CD14-positive monocyte (primary cell): ENCODE measurements at regions not wholly inside any gene's neighbourhood (a gene's known extent, or its start where the extent isn't known, plus 50 kb on each side); places are given as distances from the start of the nearest gene placed in this dataset.

Source experiments
- DNase-seq, 3 donors: peaks; one replicate each; pipeline ENCODE4 v3.0.0-alpha.2; 2011 to 2022
- H2AFZ ChIP-seq: 2 replicates; pipeline ENCODE4 v1.6.0; 2012; ENCODE audit warnings: mild to moderate bottlenecking, low read depth, low read length, inconsistent platforms; ENCODE audit not compliant: insufficient read depth, poor library complexity, severe bottlenecking
- H3K27ac ChIP-seq, 2 donors: 1 replicate in 1 of 2; 2 replicates in 1 of 2; pipeline ENCODE4 v1.5.1; 2012 to 2013; ENCODE audit warnings: low read length in 2 of 2, control low read depth in 1 of 2, inconsistent platforms in 1 of 2, low read depth in 1 of 2, mild to moderate bottlenecking in 1 of 2
- H3K27me3 ChIP-seq, 2 donors: one replicate each; pipeline versions ENCODE4 v1.6.0 to v1.6.1; 2011 to 2013; ENCODE audit warnings: low read length in 2 of 2; ENCODE audit not compliant: control insufficient read depth in 2 of 2, insufficient read depth in 2 of 2
- H3K36me3 ChIP-seq, 2 donors: replicated peaks in 1 of 2; 1 replicate in 1 of 2; 2 replicates in 1 of 2; pipeline versions ENCODE4 v1.5.1 to v1.6.1; 2012 to 2013; ENCODE audit warnings: low read length in 2 of 2, control low read depth in 1 of 2, inconsistent platforms in 1 of 2, mild to moderate bottlenecking in 1 of 2; ENCODE audit not compliant: insufficient read depth in 2 of 2, control insufficient read depth in 1 of 2
- H3K4me1 ChIP-seq, 2 donors: 1 replicate in 1 of 2; 2 replicates in 1 of 2; pipeline versions ENCODE4 v1.5.1 to v1.6.1; 2012 to 2013; ENCODE audit warnings: low read length in 2 of 2, control low read depth in 1 of 2, inconsistent platforms in 1 of 2, mild to moderate bottlenecking in 1 of 2, moderate library complexity in 1 of 2; ENCODE audit not compliant: insufficient read depth in 2 of 2, control insufficient read depth in 1 of 2
- H3K4me2 ChIP-seq: replicated peaks from 2 replicates; pipeline ENCODE3; 2012; ENCODE audit warnings: low read length, moderate library complexity, mild to moderate bottlenecking; ENCODE audit not compliant: poor library complexity, severe bottlenecking; ENCODE audit errors: extremely low read depth
- H3K4me3 ChIP-seq, 3 experiments: fragments of 200-600 bp in 1 of 3; sonication (generic) in 1 of 3; replicated peaks in 1 of 3; 1 replicate in 2 of 3; 2 replicates in 1 of 3; pipeline ENCODE4 v1.5.1; 2011 to 2013; ENCODE audit warnings: low read length in 3 of 3, mild to moderate bottlenecking in 3 of 3, control low read depth in 2 of 3, low read depth in 2 of 3, inconsistent platforms in 1 of 3, moderate library complexity in 1 of 3
- H3K79me2 ChIP-seq: 2 replicates; pipeline ENCODE4 v1.6.0; 2012; ENCODE audit warnings: mild to moderate bottlenecking, control low read depth, inconsistent platforms, low read length, moderate library complexity; ENCODE audit not compliant: insufficient read depth
- H3K9ac ChIP-seq: 2 replicates; pipeline ENCODE4 v1.6.0; 2017; ENCODE audit warnings: low read length, mild to moderate bottlenecking; ENCODE audit not compliant: insufficient read depth, poor library complexity, severe bottlenecking
- H3K9me3 ChIP-seq, 2 donors: replicated peaks in 1 of 2; 1 replicate in 1 of 2; 2 replicates in 1 of 2; pipeline versions ENCODE4 v1.5.1 to v1.6.1; 2012 to 2013; ENCODE audit warnings: low read length in 2 of 2, control low read depth in 1 of 2; ENCODE audit not compliant: control insufficient read depth in 1 of 2, insufficient read depth in 1 of 2
- H4K20me1 ChIP-seq: 2 replicates; pipeline ENCODE4 v1.6.0; 2012; ENCODE audit warnings: mild to moderate bottlenecking, low read length, control low read depth, moderate library complexity; ENCODE audit not compliant: insufficient read depth
- H3K27ac Mint-ChIP-seq, 7 donors: one replicate each; pipeline ENCODE4 v1.8.0; 2020; ENCODE audit warnings: mild to moderate bottlenecking in 7 of 7, mixed read lengths in 7 of 7, moderate library complexity in 6 of 7, inconsistent platforms in 2 of 7
- H3K27me3 Mint-ChIP-seq, 3 donors: one replicate each; pipeline ENCODE4 v1.8.0; 2021 to 2022; ENCODE audit warnings: low read depth in 3 of 3, mild to moderate bottlenecking in 3 of 3, mixed read lengths in 3 of 3, moderate library complexity in 3 of 3, inconsistent platforms in 1 of 3
- H3K36me3 Mint-ChIP-seq, 2 donors: one replicate each; pipeline ENCODE4 v1.8.0; 2020; ENCODE audit warnings: mixed read lengths in 2 of 2, inconsistent platforms in 1 of 2, mild to moderate bottlenecking in 1 of 2
- H3K4me1 Mint-ChIP-seq: one replicate; pipeline ENCODE4 v1.8.0; 2020; ENCODE audit warnings: mild to moderate bottlenecking, mixed read lengths
- H3K4me3 Mint-ChIP-seq, 2 donors: one replicate each; pipeline ENCODE4 v1.8.0; 2020; ENCODE audit warnings: mild to moderate bottlenecking in 2 of 2, mixed read lengths in 2 of 2, moderate library complexity in 1 of 2
- H3K9me3 Mint-ChIP-seq, 7 donors: one replicate each; pipeline ENCODE4 v1.8.0; 2020 to 2022; ENCODE audit warnings: mixed read lengths in 7 of 7, mild to moderate bottlenecking in 6 of 7, moderate library complexity in 6 of 7, inconsistent platforms in 2 of 7
- WGBS: methylation state at CpG from one replicate; pipeline ENCODE4 v1.1.5; 2013; ENCODE audit warnings: missing lambda C conversion rate; ENCODE audit not compliant: insufficient coverage; 5-methylcytosine and 5-hydroxymethylcytosine counted together
- intact Hi-C, 2 donors: fragments of 100-400 bp; cut with micrococcal nuclease; formaldehyde crosslinking; loops; one replicate each; pipeline versions ENCODE4 v1.15.0 to v1.15.1; 2023
- TF ChIP-seq, protein P1 (sequence below): fragments of 200-600 bp; IDR thresholded peaks from one replicate; pipeline ENCODE4 v1.8.0; 2022; ENCODE audit warnings: antibody characterized with exemption, mild to moderate bottlenecking

DNA sequence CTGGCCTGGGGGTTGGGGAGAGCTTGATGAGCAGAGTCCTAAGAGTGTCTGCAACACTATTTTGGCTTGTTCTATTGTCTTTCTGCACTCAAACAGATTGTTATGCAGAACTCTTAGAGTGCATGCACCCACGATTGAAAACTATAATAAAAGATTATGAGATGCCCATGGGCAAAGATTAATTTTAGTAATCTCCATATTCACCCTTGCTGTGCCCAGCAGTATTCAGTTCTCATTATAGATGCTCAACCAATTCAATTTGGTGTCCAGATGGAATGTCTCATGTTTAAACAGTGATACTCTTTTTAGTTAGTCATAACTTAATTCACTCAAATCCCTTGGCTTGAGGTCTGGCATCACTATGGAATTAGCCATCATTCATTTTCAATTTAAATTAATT lies 952.5 kb downstream of the CDH8 start:
- no peak overlapping the region for H3K27ac ChIP-seq
- Mint-ChIP-seq H3K27me3 (peaks cover 0 to 2% (median 0%) of the 10 kb centered on the region in 3 donors), H3K9me3 (peaks cover 0 to 4% (median 0%) of the 10 kb centered on the region in 7 donors), H3K4me1 (no peaks in the 10 kb centered on the region), H3K27ac (no peak overlapping the region), H3K4me3 (no peak overlapping the region), H3K36me3 (no peaks in the 10 kb centered on the region)
- no peaks in the 10 kb centered on the region for H3K27me3 ChIP-seq
- peaks cover 4 to 5% of the 10 kb centered on the region in 2 donors for H3K9me3 ChIP-seq
- TF ChIP-seq, protein P1, sequence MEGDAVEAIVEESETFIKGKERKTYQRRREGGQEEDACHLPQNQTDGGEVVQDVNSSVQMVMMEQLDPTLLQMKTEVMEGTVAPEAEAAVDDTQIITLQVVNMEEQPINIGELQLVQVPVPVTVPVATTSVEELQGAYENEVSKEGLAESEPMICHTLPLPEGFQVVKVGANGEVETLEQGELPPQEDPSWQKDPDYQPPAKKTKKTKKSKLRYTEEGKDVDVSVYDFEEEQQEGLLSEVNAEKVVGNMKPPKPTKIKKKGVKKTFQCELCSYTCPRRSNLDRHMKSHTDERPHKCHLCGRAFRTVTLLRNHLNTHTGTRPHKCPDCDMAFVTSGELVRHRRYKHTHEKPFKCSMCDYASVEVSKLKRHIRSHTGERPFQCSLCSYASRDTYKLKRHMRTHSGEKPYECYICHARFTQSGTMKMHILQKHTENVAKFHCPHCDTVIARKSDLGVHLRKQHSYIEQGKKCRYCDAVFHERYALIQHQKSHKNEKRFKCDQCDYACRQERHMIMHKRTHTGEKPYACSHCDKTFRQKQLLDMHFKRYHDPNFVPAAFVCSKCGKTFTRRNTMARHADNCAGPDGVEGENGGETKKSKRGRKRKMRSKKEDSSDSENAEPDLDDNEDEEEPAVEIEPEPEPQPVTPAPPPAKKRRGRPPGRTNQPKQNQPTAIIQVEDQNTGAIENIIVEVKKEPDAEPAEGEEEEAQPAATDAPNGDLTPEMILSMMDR: no peak
- no peak overlapping the region for H2AFZ ChIP-seq
- H4K20me1 ChIP-seq: no peaks in the 10 kb centered on the region
- H3K4me1 ChIP-seq: no peaks in the 10 kb centered on the region
- DNase-seq: no peak
- H3K4me3 ChIP-seq: no peak overlapping the region
- H3K79me2 ChIP-seq: no peaks in the 10 kb centered on the region
- intact Hi-C loops: no loop called here
- no CpG with 5 or more reads among the region's 1 CpG for WGBS
- H3K4me2 ChIP-seq: no peak overlapping the region
- H3K9ac ChIP-seq: no peak overlapping the region
- H3K36me3 ChIP-seq: no peaks in the 10 kb centered on the region

DNA sequence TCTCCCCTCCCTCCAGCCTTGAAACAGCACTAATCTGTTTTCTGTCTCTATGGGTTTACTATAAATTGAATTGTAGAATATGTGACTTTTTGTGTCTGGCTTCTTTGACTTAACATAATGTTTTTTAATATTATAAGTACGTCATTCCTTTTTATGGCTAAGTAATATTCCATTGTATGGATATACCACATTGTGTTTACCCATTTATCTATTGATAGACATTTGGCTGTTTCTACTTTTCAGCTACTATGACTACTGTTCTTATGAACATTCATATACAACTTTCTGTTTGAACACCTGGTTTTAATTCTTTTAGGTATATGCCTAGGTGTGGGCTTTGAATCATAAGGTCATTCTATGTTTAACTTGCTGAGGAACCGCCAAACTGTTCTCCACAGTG lies 961.9 kb downstream of the CDH8 start:
- no peaks in the 10 kb centered on the region for H3K27me3 ChIP-seq
- no CpG with 5 or more reads among the region's 2 CpGs for WGBS
- no peaks in the 10 kb centered on the region for H3K36me3 Mint-ChIP-seq
- no peak overlapping the region for H3K27ac Mint-ChIP-seq
- no peak overlapping the region for H2AFZ ChIP-seq
- no peaks in the 10 kb centered on the region for H3K4me1 Mint-ChIP-seq
- no peaks in the 10 kb centered on the region for H3K9me3 ChIP-seq
- no peak overlapping the region for H3K9ac ChIP-seq
- no peak for DNase-seq
- no peak overlapping the region for H3K27ac ChIP-seq
- no peaks in the 10 kb centered on the region for H3K79me2 ChIP-seq
- TF ChIP-seq, protein P1: no peak
- no peaks in the 10 kb centered on the region for H3K36me3 ChIP-seq
- no peak overlapping the region for H3K4me3 Mint-ChIP-seq
- H3K9me3 Mint-ChIP-seq: peaks cover 0 to 2% (median 0%) of the 10 kb centered on the region in 7 donors
- no peak overlapping the region for H3K4me3 ChIP-seq
- intact Hi-C loops: no loop called here
- no peaks in the 10 kb centered on the region for H3K4me1 ChIP-seq
- H3K27me3 Mint-ChIP-seq: no peaks in the 10 kb centered on the region
- H4K20me1 ChIP-seq: no peaks in the 10 kb centered on the region
- no peak overlapping the region for H3K4me2 ChIP-seq
